Thoracic aorta (tissue), 2 donors: ENCODE measurements at regions not wholly inside any gene's neighbourhood (a gene's known extent, or its start where the extent isn't known, plus 50 kb on each side); places are given as distances from the start of the nearest gene placed in this dataset.

ENCODE experiments used
- ATAC-seq: fragments of 150-250 bp; one replicate; pipeline ENCODE4 v1.8.0; 2017; ENCODE audit warnings: low read depth; ENCODE audit not compliant: insufficient number of reproducible peaks, low FRiP score
- DNase-seq: peaks from one replicate; pipeline ENCODE4 v3.0.0-alpha.2; 2020; ENCODE audit warnings: low spot score
- H3K27ac ChIP-seq, 2 donors: fragments of 200-600 bp; sonication (generic); 1 replicate in 1 of 2; 2 replicates in 1 of 2; pipeline ENCODE4 v1.5.1; 2016; ENCODE audit warnings: mild to moderate bottlenecking in 2 of 2, moderate library complexity in 2 of 2
- H3K27me3 ChIP-seq: fragments of 200-600 bp; sonication (generic); replicated peaks from 2 replicates; pipeline ENCODE4 v1.6.0; 2016; ENCODE audit warnings: mild to moderate bottlenecking; ENCODE audit not compliant: insufficient read depth
- H3K36me3 ChIP-seq: fragments of 200-600 bp; sonication (generic); one replicate; pipeline ENCODE4 v1.5.1; 2016
- H3K4me1 ChIP-seq, 2 donors: fragments of 200-600 bp; sonication (generic); 1 replicate in 1 of 2; 2 replicates in 1 of 2; pipeline versions ENCODE4 v1.5.1 to v1.6.0; 2016; ENCODE audit warnings: low read depth in 2 of 2, mild to moderate bottlenecking in 1 of 2; ENCODE audit not compliant: control insufficient read depth in 1 of 2
- H3K4me3 ChIP-seq: fragments of 200-600 bp; sonication (generic); 2 replicates; pipeline ENCODE4 v1.5.1; 2016; ENCODE audit warnings: mild to moderate bottlenecking
- H3K9me3 ChIP-seq: fragments of 200-600 bp; sonication (generic); 2 replicates; pipeline ENCODE4 v1.5.1; 2016
- TF ChIP-seq, protein P1 (sequence below): fragments of 200-600 bp; sonication (generic); IDR thresholded peaks from one replicate; pipeline ENCODE4 v1.5.1; 2019; ENCODE audit warnings: antibody characterized with exemption

DNA sequence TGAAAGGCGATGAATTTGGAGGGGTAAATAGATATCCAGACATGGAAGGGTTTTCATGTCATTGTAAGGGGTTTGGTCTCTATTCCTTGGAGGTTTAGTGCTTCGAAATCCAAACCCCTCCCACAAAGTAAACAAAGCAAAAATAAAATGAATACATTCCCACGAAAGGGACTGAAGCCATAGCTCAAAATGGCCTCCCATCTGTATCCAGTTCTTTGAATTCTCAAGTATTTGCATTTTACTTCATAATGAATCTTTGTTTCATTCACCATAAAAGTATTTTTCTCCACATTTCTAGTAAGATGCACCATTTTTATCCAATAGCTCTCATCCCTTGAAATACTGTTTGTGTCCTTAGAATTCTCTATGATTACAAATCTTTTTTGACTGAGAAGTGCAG lies 103.2 kb upstream of the DTNA start:
- H3K4me1 ChIP-seq = peaks cover 15 to 16% of the 10 kb centered on the region in 2 donors
- no peaks in the 10 kb centered on the region for H3K9me3 ChIP-seq
- no peak overlapping the region for H3K27ac ChIP-seq
- no peaks in the 10 kb centered on the region for H3K27me3 ChIP-seq
- DNase-seq (no peak), ATAC-seq (no peak)
- H3K4me3 ChIP-seq = no peak overlapping the region
- no peaks in the 10 kb centered on the region for H3K36me3 ChIP-seq
- TF ChIP-seq, protein P1, sequence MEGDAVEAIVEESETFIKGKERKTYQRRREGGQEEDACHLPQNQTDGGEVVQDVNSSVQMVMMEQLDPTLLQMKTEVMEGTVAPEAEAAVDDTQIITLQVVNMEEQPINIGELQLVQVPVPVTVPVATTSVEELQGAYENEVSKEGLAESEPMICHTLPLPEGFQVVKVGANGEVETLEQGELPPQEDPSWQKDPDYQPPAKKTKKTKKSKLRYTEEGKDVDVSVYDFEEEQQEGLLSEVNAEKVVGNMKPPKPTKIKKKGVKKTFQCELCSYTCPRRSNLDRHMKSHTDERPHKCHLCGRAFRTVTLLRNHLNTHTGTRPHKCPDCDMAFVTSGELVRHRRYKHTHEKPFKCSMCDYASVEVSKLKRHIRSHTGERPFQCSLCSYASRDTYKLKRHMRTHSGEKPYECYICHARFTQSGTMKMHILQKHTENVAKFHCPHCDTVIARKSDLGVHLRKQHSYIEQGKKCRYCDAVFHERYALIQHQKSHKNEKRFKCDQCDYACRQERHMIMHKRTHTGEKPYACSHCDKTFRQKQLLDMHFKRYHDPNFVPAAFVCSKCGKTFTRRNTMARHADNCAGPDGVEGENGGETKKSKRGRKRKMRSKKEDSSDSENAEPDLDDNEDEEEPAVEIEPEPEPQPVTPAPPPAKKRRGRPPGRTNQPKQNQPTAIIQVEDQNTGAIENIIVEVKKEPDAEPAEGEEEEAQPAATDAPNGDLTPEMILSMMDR = no peak

DNA sequence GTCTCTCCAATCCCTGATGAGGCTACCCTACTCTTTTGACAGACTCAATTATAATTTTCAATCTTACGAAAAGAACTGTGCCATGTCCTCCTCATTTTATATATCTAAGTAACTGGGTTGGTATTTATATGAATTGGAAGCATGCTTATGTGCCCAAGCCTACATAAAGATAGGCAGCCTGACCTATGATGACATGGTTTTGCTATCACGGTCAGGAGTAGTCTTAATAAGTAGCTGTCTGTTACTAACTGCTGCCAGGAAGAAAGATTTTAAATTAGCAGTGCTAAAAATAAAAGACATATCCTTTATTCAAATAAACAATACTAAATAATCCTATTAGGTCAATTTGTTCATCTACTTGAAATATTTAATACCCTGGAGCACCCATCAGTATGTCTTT lies 102.0 kb upstream of the DTNA start:
- H3K36me3 ChIP-seq = no peaks in the 10 kb centered on the region
- H3K27ac ChIP-seq = no peak overlapping the region
- H3K27me3 ChIP-seq = no peaks in the 10 kb centered on the region
- no peak overlapping the region for H3K4me3 ChIP-seq
- no peak for DNase-seq
- TF ChIP-seq, protein P1 = no peak
- no peak for ATAC-seq
- no peaks in the 10 kb centered on the region for H3K9me3 ChIP-seq
- H3K4me1 ChIP-seq = peaks cover 15 to 16% of the 10 kb centered on the region in 2 donors

DNA sequence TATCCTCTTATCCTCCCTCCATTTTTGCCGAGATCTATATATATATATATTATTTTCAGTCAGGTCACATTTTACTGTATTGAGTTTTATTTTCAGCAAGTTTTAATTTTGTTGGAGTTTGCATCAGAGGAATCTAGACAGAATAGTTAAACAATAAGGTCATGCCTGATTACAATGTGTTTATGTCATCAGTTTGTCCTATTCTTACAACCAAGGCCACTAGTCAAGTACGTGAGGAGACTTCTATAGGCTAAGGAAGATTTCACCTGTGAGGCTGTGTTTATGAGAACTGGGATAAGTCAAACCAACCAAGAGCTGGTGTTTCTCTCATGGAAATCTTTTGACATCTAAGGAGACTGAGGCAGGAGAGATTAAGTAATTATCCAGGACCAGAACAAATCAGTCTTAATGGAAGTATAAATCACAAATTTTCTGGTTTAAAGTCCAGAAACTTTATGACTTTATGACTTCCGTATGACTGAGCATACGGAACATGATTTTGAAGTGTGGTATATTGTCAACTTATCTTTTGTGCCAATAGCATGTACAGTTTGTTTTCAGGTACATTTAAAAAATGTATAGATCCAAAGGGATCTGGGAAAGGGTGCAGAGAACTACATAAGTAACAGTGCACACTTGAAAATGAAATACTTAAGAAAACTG lies 100.0 kb upstream of the DTNA start:
- H3K4me3 ChIP-seq = no peak overlapping the region
- TF ChIP-seq, protein P1 = no peak
- ATAC-seq (no peak), DNase-seq (no peak)
- H3K9me3 ChIP-seq = no peaks in the 10 kb centered on the region
- H3K27ac ChIP-seq = no peak overlapping the region
- peaks cover 15 to 16% of the 10 kb centered on the region in 2 donors for H3K4me1 ChIP-seq
- no peaks in the 10 kb centered on the region for H3K27me3 ChIP-seq
- H3K36me3 ChIP-seq = no peaks in the 10 kb centered on the region

DNA sequence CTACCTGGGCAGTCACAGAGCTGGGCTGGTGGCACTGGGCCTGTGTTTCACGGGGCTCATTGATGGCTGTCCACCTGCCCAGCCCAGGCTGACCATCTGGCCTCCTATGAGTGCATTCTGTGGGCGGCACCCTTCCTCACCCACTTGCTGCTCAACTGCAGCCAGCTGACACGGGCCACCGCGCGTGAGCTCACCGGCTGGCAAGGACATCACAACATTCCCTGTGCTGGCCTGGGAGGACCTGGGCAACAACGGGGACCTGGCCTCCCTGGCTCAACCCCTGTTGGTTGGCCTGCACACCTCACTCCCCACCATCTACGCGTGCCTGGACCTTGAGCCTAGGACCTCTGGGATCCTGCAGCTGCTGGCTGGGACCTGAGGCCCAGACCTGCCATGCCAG lies 98.2 kb upstream of the DTNA start:
- Histone ChIP-seq H3K27me3 (no peaks in the 10 kb centered on the region), H3K27ac (no peak overlapping the region), H3K9me3 (no peaks in the 10 kb centered on the region), H3K4me3 (no peak overlapping the region), H3K36me3 (no peaks in the 10 kb centered on the region), H3K4me1 (peaks cover 9 to 16% of the 10 kb centered on the region in 2 donors)
- no peak for ATAC-seq
- DNase-seq = no peak
- TF ChIP-seq, protein P1 = no peak

DNA sequence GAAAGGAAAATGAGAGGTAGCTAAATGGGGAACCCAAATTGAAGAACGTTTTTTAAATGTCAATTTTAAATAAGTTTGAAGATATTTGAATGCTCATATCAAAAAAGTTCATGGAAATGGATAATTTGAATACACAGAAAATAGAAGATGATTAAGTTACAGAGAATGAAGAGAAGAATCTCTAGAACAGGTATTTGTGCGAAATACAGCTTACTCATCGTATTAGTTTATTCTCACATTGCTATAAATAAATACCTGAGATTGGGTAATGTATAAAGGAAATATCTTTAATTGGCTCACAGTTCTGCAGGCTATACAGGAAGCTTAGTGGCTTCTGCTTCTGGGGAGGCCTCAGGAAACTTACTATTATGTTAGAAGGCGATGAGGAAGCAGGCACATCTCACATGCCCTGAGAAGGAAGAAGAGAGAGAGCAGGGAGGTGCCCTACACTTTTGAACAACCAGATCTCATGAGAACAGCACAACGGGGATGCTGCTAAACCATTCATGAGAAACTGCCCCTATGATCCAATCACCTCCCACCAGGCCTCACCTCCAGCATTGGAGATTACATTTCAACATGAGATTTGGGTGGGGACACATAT lies 89.7 kb upstream of the DTNA start:
- H3K4me3 ChIP-seq = no peak overlapping the region
- no peaks in the 10 kb centered on the region for H3K36me3 ChIP-seq
- TF ChIP-seq, protein P1 = no peak
- peaks cover 0 to 5% of the 10 kb centered on the region in 2 donors for H3K4me1 ChIP-seq
- H3K27me3 ChIP-seq = no peaks in the 10 kb centered on the region
- DNase-seq (no peak), ATAC-seq (no peak)
- no peak overlapping the region for H3K27ac ChIP-seq
- no peaks in the 10 kb centered on the region for H3K9me3 ChIP-seq
